OCI-LY7 (cell line): ENCODE measurements at regions not wholly inside any gene's neighbourhood (a gene's known extent, or its start where the extent isn't known, plus 50 kb on each side); places are given as distances from the start of the nearest gene placed in this dataset.

Experiments used
- BruUV-seq: library from RNA; stranded (reverse); fragments of 400-500 nt; replicated peaks from 2 replicates; lab custom pipeline; 2021; lab: Mats Ljungman, UMichigan
- CTCF ChIA-PET: fragments of 300-600 bp; sonication (Branson Sonifier 250); formaldehyde crosslinking; loops from one replicate; lab custom pipeline; 2022; ENCODE audit warnings: antibody characterized with exemption; ENCODE audit not compliant: unreplicated experiment; lab: Charles Lee
- POLR2A ChIA-PET: fragments of 300-600 bp; sonication (Branson Sonifier 250); formaldehyde crosslinking; loops from one replicate; lab custom pipeline; 2022; ENCODE audit warnings: antibody characterized with exemption; lab: Charles Lee
- DNase-seq: peaks from one replicate; pipeline ENCODE4 v3.0.0-alpha.2; 2015; ENCODE audit warnings: low spot score
- H2AFZ ChIP-seq: fragments of 200-600 bp; sonication (generic), shearing (Covaris generic); 2 replicates; pipeline ENCODE4 v1.6.1; 2014; ENCODE audit warnings: mild to moderate bottlenecking, antibody characterized with exemption, low read length, moderate library complexity
- H3K27ac ChIP-seq: fragments of 200-600 bp; sonication (generic); 2 replicates; pipeline ENCODE4 v1.5.1; 2014; ENCODE audit warnings: mixed run types, low read depth, mild to moderate bottlenecking, moderate library complexity, low read length, inconsistent platforms; ENCODE audit not compliant: poor library complexity, severe bottlenecking
- H3K36me3 ChIP-seq: fragments of 200-600 bp; sonication (generic); 2 replicates; pipeline ENCODE4 v1.6.1; 2014; ENCODE audit warnings: mild to moderate bottlenecking, antibody characterized with exemption, low read length, moderate library complexity, mixed read lengths; ENCODE audit not compliant: insufficient read depth
- H3K4me1 ChIP-seq: fragments of 200-600 bp; sonication (generic); 2 replicates; pipeline ENCODE4 v1.5.1; 2014; ENCODE audit warnings: mild to moderate bottlenecking, low read length; ENCODE audit not compliant: insufficient read depth, poor library complexity, severe bottlenecking
- H3K4me2 ChIP-seq: fragments of 200-600 bp; sonication (generic); 2 replicates; pipeline ENCODE4 v1.6.1; 2014; ENCODE audit warnings: mild to moderate bottlenecking, low read length
- H3K4me3 ChIP-seq: fragments of 200-600 bp; sonication (generic); 2 replicates; pipeline ENCODE4 v1.5.1; 2014; ENCODE audit warnings: mild to moderate bottlenecking, low read depth, low read length; ENCODE audit not compliant: poor library complexity, severe bottlenecking
- H3K79me2 ChIP-seq: fragments of 200-600 bp; sonication (generic); 2 replicates; pipeline ENCODE4 v1.6.1; 2016; ENCODE audit warnings: low read depth, mild to moderate bottlenecking, low read length, moderate library complexity, mixed read lengths; ENCODE audit not compliant: insufficient read depth
- H3K9me2 ChIP-seq: fragments of 200-600 bp; sonication (generic); 2 replicates; pipeline ENCODE4 v1.6.1; 2016; ENCODE audit warnings: mild to moderate bottlenecking, low read length, mixed read lengths; ENCODE audit not compliant: insufficient read depth
- H3K9me3 ChIP-seq: fragments of 200-600 bp; sonication (generic); 2 replicates; pipeline ENCODE4 v1.6.1; 2014; ENCODE audit warnings: mild to moderate bottlenecking, mixed run types, low read length, mixed read lengths
- H4K20me1 ChIP-seq: fragments of 200-600 bp; sonication (generic); 2 replicates; pipeline ENCODE4 v1.6.1; 2014; ENCODE audit warnings: mild to moderate bottlenecking, antibody characterized with exemption, low read length, moderate library complexity, mixed read lengths; ENCODE audit not compliant: insufficient read depth
- CTCF ChIP-seq: fragments of 200-600 bp; sonication (generic); conservative IDR thresholded peaks from 2 replicates; pipeline ENCODE4 v1.5.1; 2014; ENCODE audit warnings: mild to moderate bottlenecking, antibody characterized with exemption, low read length, moderate library complexity, mixed read lengths
- EZH2phosphoT487 ChIP-seq: fragments of 200-600 bp; sonication (generic); IDR thresholded peaks from 2 replicates; pipeline ENCODE4 v1.6.1; 2018; ENCODE audit warnings: low read depth, borderline replicate concordance, mild to moderate bottlenecking, mixed run types, antibody characterized with exemption, low read length, moderate library complexity, mixed read lengths
- intact Hi-C: fragments of 100-400 bp; cut with micrococcal nuclease; formaldehyde crosslinking; loops from one replicate; pipeline ENCODE4 v1.10.0; 2022; ENCODE audit not compliant: unreplicated experiment

- H2AFZ ChIP-seq = no peak overlapping the region
- BruUV-seq = no TSS peak
- H3K9me3 ChIP-seq = no peaks in the 10 kb centered on the region
- no peak overlapping the region for H3K27ac ChIP-seq
- no peaks in the 10 kb centered on the region for H4K20me1 ChIP-seq
- ChIA-PET POLR2A (interaction anchor here (0.6 to 1.2 kb wide), 3 partner anchors 9 to 669 kb away, joined by 3 read pairs; no protein-coding TSS in a partner anchor), CTCF (no interaction called here)
- intact Hi-C loops = no loop called here
- TF ChIP-seq CTCF = no peak
- no peak for TF ChIP-seq EZH2phosphoT487
- no peak overlapping the region for H3K4me3 ChIP-seq
- H3K4me2 ChIP-seq = no peak overlapping the region
- H3K4me1 ChIP-seq = peaks cover 10% of the 10 kb centered on the region
- no peaks in the 10 kb centered on the region for H3K36me3 ChIP-seq
- no peak for DNase-seq
- H3K79me2 ChIP-seq = no peaks in the 10 kb centered on the region
- H3K9me2 ChIP-seq = no peaks in the 10 kb centered on the region
These were observed 256.4 kb upstream of the MARCKS start for GRCh38 chr6:113600551-113601339.

- CTCF ChIA-PET = no interaction called here
- Histone ChIP-seq H3K4me2 (no peak overlapping the region), H3K4me3 (no peak overlapping the region), H3K9me3 (no peaks in the 10 kb centered on the region), H3K79me2 (no peaks in the 10 kb centered on the region), H2AFZ (no peak overlapping the region), H3K4me1 (no peaks in the 10 kb centered on the region), H3K27ac (no peak overlapping the region), H3K36me3 (no peaks in the 10 kb centered on the region), H3K9me2 (no peaks in the 10 kb centered on the region), H4K20me1 (no peaks in the 10 kb centered on the region)
- POLR2A ChIA-PET = no interaction called here
- BruUV-seq = no TSS peak
- intact Hi-C loops = no loop called here
- TF ChIP-seq EZH2phosphoT487 (no peak), CTCF (no peak)
- no peak for DNase-seq
These were observed 249.2 kb upstream of the MARCKS start for GRCh38 chr6:113607821-113608545.
